Retina (tissue), 1 donor: ENCODE measurements at regions not wholly inside any gene's neighbourhood (a gene's known extent, or its start where the extent isn't known, plus 50 kb on each side); places are given as distances from the start of the nearest gene placed in this dataset.
"Not testable (repeated sequence)": the region's sequence is repeated elsewhere in the genome, so short reads cannot be mapped to it uniquely, and the experiment has no call there.

Source experiments
- DNase-seq: peaks from one replicate; pipeline ENCODE4 v3.0.0-alpha.2; 2016

- DNase-seq: peak; percentile 29
Observed at GRCh38 chr15:91625506-91625905, 228.0 kb upstream of the SLCO3A1 start.

GRCh38 chr15:91627473-91628278, 225.8 kb upstream of the SLCO3A1 start:
- no peak for DNase-seq

- DNase-seq: no peak
Observed at GRCh38 chr15:91630090-91630489, 223.4 kb upstream of the SLCO3A1 start.

- DNase-seq: no peak
Observed at GRCh38 chr15:91632176-91632575, 221.3 kb upstream of the SLCO3A1 start.

- DNase-seq: no peak
Observed at GRCh38 chr15:91632981-91633380, 220.5 kb upstream of the SLCO3A1 start.

GRCh38 chr15:91634179-91634578, 219.3 kb upstream of the SLCO3A1 start:
- no peak for DNase-seq

GRCh38 chr15:91635080-91635479, 218.4 kb upstream of the SLCO3A1 start:
- no peak for DNase-seq

GRCh38 chr15:91635641-91636040, 217.9 kb upstream of the SLCO3A1 start:
- DNase-seq: no peak

- DNase-seq: no peak
Observed at GRCh38 chr15:91649016-91649415, 204.5 kb upstream of the SLCO3A1 start.

- DNase-seq: no peak
Observed at GRCh38 chr15:91649831-91650321, 203.6 kb upstream of the SLCO3A1 start.

- DNase-seq: no peak
Observed at GRCh38 chr15:91651251-91651650, 202.3 kb upstream of the SLCO3A1 start.

GRCh38 chr15:91652610-91653207, 200.8 kb upstream of the SLCO3A1 start:
- DNase-seq: peak; percentile 25

- DNase-seq: not testable (repeated sequence)
Observed at GRCh38 chr15:91655563-91656290, 197.8 kb upstream of the SLCO3A1 start.

- no peak for DNase-seq
Observed at GRCh38 chr15:91660174-91660649, 193.3 kb upstream of the SLCO3A1 start.

GRCh38 chr15:91664224-91664836, 189.2 kb upstream of the SLCO3A1 start:
- no peak for DNase-seq

- no peak for DNase-seq
Observed at GRCh38 chr15:91665212-91665611, 188.3 kb upstream of the SLCO3A1 start.

- DNase-seq: no peak
Observed at GRCh38 chr15:91668370-91668769, 185.1 kb upstream of the SLCO3A1 start.

- DNase-seq: no peak
Observed at GRCh38 chr15:91670108-91670507, 183.4 kb upstream of the SLCO3A1 start.

- no peak for DNase-seq
Observed at GRCh38 chr15:91678003-91678402, 175.5 kb upstream of the SLCO3A1 start.

GRCh38 chr15:91679447-91679846, 174.1 kb upstream of the SLCO3A1 start:
- DNase-seq: no peak

- DNase-seq: no peak
Observed at GRCh38 chr15:91685436-91685835, 168.1 kb upstream of the SLCO3A1 start.

- no peak for DNase-seq
Observed at GRCh38 chr15:91688811-91689210, 164.7 kb upstream of the SLCO3A1 start.

- DNase-seq: no peak
Observed at GRCh38 chr15:91689377-91689776, 164.1 kb upstream of the SLCO3A1 start.
